Ascending aorta (tissue), 2 donors: ENCODE measurements at regions not wholly inside any gene's neighbourhood (a gene's known extent, or its start where the extent isn't known, plus 50 kb on each side); places are given as distances from the start of the nearest gene placed in this dataset.

ENCODE experiments used
- DNase-seq, 2 donors: peaks; one replicate each; pipeline ENCODE4 v3.0.0-alpha.2; 2019; ENCODE audit warnings: low spot score in 2 of 2
- H3K27ac ChIP-seq, 2 donors: fragments of 200-600 bp; sonication (generic); one replicate each; pipeline ENCODE4 v1.5.1; 2016 to 2017; ENCODE audit warnings: mild to moderate bottlenecking in 1 of 2
- H3K27me3 ChIP-seq: fragments of 200-600 bp; sonication (generic); one replicate; pipeline ENCODE4 v1.5.1; 2017
- H3K36me3 ChIP-seq, 2 donors: fragments of 200-600 bp; sonication (generic); one replicate each; pipeline ENCODE4 v1.5.1; 2016
- H3K4me1 ChIP-seq, 2 donors: fragments of 200-600 bp; sonication (generic); one replicate each; pipeline ENCODE4 v1.5.1; 2016 to 2017; ENCODE audit warnings: mild to moderate bottlenecking in 1 of 2
- H3K4me3 ChIP-seq, 2 donors: fragments of 200-600 bp; sonication (generic); one replicate each; pipeline ENCODE4 v1.5.1; 2016 to 2017; ENCODE audit warnings: mild to moderate bottlenecking in 1 of 2
- H3K9me3 ChIP-seq, 2 donors: fragments of 200-600 bp; sonication (generic); one replicate each; pipeline ENCODE4 v1.5.1; 2016
- intact Hi-C: fragments of 100-400 bp; cut with DNase I; formaldehyde crosslinking; loops from one replicate; pipeline ENCODE4 v1.15.1; 2023
- TF ChIP-seq, protein P1 (sequence below), 3 experiments: fragments of 200-600 bp in 2 of 3; fragments of 450-650 bp in 1 of 3; sonication (generic) in 2 of 3; IDR thresholded peaks; one replicate each; pipeline ENCODE4 v1.5.1; 2016 to 2019; ENCODE audit warnings: antibody characterized with exemption in 3 of 3, mild to moderate bottlenecking in 1 of 3, moderate library complexity in 1 of 3

DNA sequence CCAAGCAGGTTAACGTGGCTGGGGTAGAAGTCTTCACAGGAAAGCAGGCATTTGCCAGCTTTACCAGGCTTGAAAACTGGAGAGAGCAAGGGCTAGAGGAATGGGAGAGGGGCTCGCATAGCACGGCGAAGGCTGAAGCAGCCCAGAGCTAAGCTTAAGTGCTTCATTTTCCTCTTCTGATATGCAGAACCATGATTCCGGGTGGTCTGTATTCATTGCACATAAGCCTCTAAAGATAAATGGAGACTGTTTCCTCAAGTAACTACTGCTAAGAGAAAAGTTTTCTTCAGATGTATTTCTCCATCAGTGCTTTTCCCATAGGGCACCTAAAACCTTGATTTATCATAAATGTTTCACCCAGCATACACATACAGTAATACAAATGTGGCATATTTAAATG is 414.1 kb downstream of the MLLT3 start:
- H3K36me3 ChIP-seq, result no peaks in the 10 kb centered on the region
- no peak overlapping the region for H3K27ac ChIP-seq
- no peaks in the 10 kb centered on the region for H3K9me3 ChIP-seq
- TF ChIP-seq, protein P1, sequence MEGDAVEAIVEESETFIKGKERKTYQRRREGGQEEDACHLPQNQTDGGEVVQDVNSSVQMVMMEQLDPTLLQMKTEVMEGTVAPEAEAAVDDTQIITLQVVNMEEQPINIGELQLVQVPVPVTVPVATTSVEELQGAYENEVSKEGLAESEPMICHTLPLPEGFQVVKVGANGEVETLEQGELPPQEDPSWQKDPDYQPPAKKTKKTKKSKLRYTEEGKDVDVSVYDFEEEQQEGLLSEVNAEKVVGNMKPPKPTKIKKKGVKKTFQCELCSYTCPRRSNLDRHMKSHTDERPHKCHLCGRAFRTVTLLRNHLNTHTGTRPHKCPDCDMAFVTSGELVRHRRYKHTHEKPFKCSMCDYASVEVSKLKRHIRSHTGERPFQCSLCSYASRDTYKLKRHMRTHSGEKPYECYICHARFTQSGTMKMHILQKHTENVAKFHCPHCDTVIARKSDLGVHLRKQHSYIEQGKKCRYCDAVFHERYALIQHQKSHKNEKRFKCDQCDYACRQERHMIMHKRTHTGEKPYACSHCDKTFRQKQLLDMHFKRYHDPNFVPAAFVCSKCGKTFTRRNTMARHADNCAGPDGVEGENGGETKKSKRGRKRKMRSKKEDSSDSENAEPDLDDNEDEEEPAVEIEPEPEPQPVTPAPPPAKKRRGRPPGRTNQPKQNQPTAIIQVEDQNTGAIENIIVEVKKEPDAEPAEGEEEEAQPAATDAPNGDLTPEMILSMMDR (IDR thresholded peaks at IDR 0.05), result no peak
- intact Hi-C loops, result no loop called here
- no peaks in the 10 kb centered on the region for H3K4me1 ChIP-seq
- DNase-seq, result no peak
- H3K4me3 ChIP-seq, result no peak overlapping the region
- no peaks in the 10 kb centered on the region for H3K27me3 ChIP-seq

DNA sequence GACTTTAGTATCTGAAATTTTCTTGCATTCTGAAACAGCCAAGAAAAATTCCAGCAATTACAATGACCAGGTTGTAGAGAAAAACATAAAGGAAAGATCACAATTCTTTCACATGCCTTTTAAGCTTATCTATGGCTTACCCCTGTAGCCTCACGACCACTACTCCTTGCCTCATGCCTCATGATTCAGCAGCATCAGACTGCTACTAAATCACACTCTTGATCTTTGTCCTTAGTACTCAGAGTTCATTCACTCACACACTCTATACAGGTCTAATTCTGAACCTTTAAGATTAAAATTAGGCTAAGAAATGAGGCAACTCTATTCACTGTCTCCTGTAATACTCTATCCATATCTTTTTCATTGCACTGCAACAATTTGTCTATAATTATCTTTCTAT is 415.1 kb downstream of the MLLT3 start:
- DNase-seq, result no peak
- Histone ChIP-seq H3K27me3 (no peaks in the 10 kb centered on the region), H3K9me3 (no peaks in the 10 kb centered on the region), H3K4me3 (no peak overlapping the region), H3K4me1 (no peaks in the 10 kb centered on the region), H3K36me3 (no peaks in the 10 kb centered on the region), H3K27ac (no peak overlapping the region)
- TF ChIP-seq, protein P1 (IDR thresholded peaks at IDR 0.05), result no peak
- intact Hi-C loops, result no loop called here

DNA sequence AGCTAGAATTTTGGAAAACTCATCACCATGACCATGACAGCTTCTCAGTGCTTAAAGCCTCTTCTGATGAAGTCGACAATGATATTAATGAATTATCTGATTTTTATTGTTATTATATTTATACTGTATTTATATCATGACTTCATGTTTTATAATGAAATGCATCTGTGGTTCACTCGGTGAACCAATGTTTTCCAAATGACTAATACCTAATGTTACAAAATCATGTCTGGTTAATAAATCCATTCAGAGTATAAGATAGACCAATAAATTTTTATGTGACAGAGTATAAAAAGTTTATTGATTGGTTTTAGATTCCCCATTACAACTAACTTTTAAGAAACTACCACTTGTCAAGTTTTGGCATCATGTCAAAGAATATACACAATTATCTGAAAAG is 416.5 kb downstream of the MLLT3 start:
- intact Hi-C loops, result no loop called here
- no peaks in the 10 kb centered on the region for H3K4me1 ChIP-seq
- TF ChIP-seq, protein P1 (IDR thresholded peaks at IDR 0.05), result no peak
- H3K27ac ChIP-seq, result no peak overlapping the region
- no peaks in the 10 kb centered on the region for H3K9me3 ChIP-seq
- no peak for DNase-seq
- H3K4me3 ChIP-seq, result no peak overlapping the region
- H3K36me3 ChIP-seq, result no peaks in the 10 kb centered on the region
- no peaks in the 10 kb centered on the region for H3K27me3 ChIP-seq

DNA sequence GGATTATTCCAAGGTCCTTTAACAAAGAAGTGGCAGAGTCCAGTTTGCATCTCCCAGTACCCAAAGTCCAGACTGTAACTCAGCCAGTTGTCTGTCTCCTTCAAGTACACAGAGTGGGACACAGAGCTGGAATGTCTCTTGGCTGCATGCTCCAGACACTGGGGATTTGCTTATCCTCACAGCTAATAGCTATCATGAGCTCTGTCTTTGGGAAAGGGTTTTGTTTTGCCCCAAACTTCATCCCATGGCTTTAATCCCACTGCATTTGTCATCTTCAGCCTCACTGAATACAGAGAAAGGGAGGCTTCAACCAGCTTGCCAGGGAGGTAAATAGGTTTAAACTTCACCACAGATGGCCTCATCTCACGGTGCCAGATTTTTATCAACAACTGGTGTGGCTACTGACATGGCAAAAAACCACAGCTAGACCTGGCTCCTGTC is 412.2 kb upstream of the SLC24A2 start:
- Histone ChIP-seq H3K36me3 (no peaks in the 10 kb centered on the region), H3K4me3 (no peak overlapping the region), H3K9me3 (no peaks in the 10 kb centered on the region), H3K27ac (no peak overlapping the region), H3K27me3 (no peaks in the 10 kb centered on the region), H3K4me1 (no peaks in the 10 kb centered on the region)
- no peak for DNase-seq
- intact Hi-C loops, result no loop called here
- TF ChIP-seq, protein P1 (IDR thresholded peaks at IDR 0.05), result no peak

DNA sequence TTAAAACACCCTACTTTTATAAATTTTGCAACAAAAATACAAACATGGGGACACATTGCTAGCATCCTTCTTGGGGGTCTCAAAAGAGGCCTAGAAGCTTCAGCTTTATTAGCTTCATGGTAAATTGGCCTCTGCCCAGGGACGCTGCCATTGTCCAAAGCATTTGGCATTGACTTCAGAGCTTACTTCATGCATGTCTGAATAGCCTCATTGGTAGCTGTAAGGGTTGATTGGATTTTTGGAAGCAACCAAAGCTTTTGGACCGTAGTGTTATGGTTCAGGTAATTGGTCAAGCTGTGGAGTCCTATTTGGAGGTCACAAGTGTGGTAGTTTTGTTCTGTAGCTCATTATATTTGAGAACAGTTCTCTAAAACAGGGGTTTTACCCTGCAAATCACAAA is 411.7 kb upstream of the SLC24A2 start:
- intact Hi-C loops, result no loop called here
- no peaks in the 10 kb centered on the region for H3K4me1 ChIP-seq
- H3K4me3 ChIP-seq, result no peak overlapping the region

More for the DNA sequence above, 411.7 kb upstream of the SLC24A2 start:
- Histone ChIP-seq H3K9me3 (no peaks in the 10 kb centered on the region), H3K27ac (no peak overlapping the region), H3K36me3 (no peaks in the 10 kb centered on the region), H3K27me3 (no peaks in the 10 kb centered on the region)
- TF ChIP-seq, protein P1 (IDR thresholded peaks at IDR 0.05), result no peak
- DNase-seq, result no peak
